HCT116 (cell line): ENCODE measurements at regions not wholly inside any gene's neighbourhood (a gene's known extent, or its start where the extent isn't known, plus 50 kb on each side); places are given as distances from the start of the nearest gene placed in this dataset.

ENCODE experiments used
- EZH2phosphoT487 ChIP-seq: fragments of 200-600 bp; IDR thresholded peaks from 2 replicates; pipeline ENCODE4 v1.6.1; 2018; ENCODE audit warnings: antibody characterized with exemption, borderline replicate concordance
- POLR2A ChIP-seq: IDR thresholded peaks from 2 replicates; pipeline ENCODE4 v1.7.0; 2011; ENCODE audit warnings: borderline replicate concordance; ENCODE audit not compliant: insufficient read depth, insufficient read length; ENCODE audit errors: extremely low read depth
- RAD21 ChIP-seq: IDR thresholded peaks from 2 replicates; pipeline ENCODE4 v1.6.1; 2012; ENCODE audit warnings: low read depth, mild to moderate bottlenecking
- SP1 ChIP-seq: IDR thresholded peaks from 2 replicates; pipeline ENCODE4 v1.6.1; 2012; ENCODE audit warnings: low read depth
- SRF ChIP-seq: IDR thresholded peaks from 2 replicates; pipeline ENCODE4 v1.6.1; 2012; ENCODE audit warnings: low read depth
- TF ChIP-seq, protein P1 (sequence below), 3 experiments: fragments of 200-600 bp in 1 of 3; sonication (generic) in 1 of 3; IDR thresholded peaks in 2 of 3; conservative IDR thresholded peaks in 1 of 3; 2 replicates each; pipeline ENCODE4 v1.5.1; 2012 to 2017; ENCODE audit warnings: low read depth in 2 of 3, low read length in 2 of 3, antibody characterized with exemption in 1 of 3, borderline replicate concordance in 1 of 3, control low read depth in 1 of 3, mild to moderate bottlenecking in 1 of 3, mixed read lengths in 1 of 3, mixed run types in 1 of 3, moderate library complexity in 1 of 3; ENCODE audit not compliant: insufficient read depth in 1 of 3

- TF ChIP-seq, protein P1, sequence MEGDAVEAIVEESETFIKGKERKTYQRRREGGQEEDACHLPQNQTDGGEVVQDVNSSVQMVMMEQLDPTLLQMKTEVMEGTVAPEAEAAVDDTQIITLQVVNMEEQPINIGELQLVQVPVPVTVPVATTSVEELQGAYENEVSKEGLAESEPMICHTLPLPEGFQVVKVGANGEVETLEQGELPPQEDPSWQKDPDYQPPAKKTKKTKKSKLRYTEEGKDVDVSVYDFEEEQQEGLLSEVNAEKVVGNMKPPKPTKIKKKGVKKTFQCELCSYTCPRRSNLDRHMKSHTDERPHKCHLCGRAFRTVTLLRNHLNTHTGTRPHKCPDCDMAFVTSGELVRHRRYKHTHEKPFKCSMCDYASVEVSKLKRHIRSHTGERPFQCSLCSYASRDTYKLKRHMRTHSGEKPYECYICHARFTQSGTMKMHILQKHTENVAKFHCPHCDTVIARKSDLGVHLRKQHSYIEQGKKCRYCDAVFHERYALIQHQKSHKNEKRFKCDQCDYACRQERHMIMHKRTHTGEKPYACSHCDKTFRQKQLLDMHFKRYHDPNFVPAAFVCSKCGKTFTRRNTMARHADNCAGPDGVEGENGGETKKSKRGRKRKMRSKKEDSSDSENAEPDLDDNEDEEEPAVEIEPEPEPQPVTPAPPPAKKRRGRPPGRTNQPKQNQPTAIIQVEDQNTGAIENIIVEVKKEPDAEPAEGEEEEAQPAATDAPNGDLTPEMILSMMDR (IDR thresholded peaks at IDR 0.05 in 2 of 3, conservative IDR thresholded peaks at IDR 0.05 in 1 of 3; ENCODE audit: borderline replicate concordance in 1 of 3, insufficient read depth in 1 of 3, low read depth in 2 of 3, low read length in 2 of 3) = no peak
- TF ChIP-seq SP1 = no peak
- no peak for TF ChIP-seq RAD21
- no peak for TF ChIP-seq POLR2A
- TF ChIP-seq SRF = no peak
- TF ChIP-seq EZH2phosphoT487 = no peak
Observed at GRCh38 chr4:147012059-147012707, 66.5 kb upstream of the TTC29 start.
